Kidney tubule cell (primary cell): ENCODE measurements at regions not wholly inside any gene's neighbourhood (a gene's known extent, or its start where the extent isn't known, plus 50 kb on each side); places are given as distances from the start of the nearest gene placed in this dataset.
A peak's percentile ranks its signal among the peaks of the same experiment; 100 is the strongest.

Experiments
- DNase-seq: peaks from one replicate; pipeline ENCODE4 v3.0.0-alpha.2; 2018; ENCODE audit warnings: low spot score

GRCh38 chr1:83027511-83027910, 971.4 kb downstream of the TTLL7 start:
- DNase-seq: no peak

GRCh38 chr1:83026745-83027144, 972.2 kb downstream of the TTLL7 start:
- DNase-seq: peak; percentile 8

DNA sequence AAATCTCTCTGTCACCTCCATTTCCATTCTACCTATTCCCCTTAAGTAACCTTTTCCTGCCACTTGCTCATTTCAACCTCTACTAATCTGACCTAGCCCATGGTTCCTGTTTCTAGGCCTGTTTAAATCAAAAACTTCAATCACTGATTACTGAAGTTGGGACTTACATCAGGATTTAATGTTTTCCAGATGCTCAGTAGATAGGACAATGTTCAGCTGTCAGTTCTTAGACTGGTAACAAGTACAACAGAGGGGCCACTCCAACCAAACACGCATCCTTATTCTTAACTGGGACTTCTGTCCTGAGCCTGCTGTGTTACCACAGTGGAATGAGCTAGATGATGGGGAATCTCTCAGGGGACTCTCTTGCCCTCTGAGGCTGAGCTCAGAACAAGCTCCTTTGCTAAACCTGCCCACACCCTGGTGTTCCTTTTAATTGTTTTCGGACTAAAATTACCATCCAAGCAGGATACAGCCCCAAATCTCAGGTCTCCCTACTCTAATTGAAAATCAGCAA, 974.6 kb downstream of the TTLL7 start:
- DNase-seq: no peak

DNA sequence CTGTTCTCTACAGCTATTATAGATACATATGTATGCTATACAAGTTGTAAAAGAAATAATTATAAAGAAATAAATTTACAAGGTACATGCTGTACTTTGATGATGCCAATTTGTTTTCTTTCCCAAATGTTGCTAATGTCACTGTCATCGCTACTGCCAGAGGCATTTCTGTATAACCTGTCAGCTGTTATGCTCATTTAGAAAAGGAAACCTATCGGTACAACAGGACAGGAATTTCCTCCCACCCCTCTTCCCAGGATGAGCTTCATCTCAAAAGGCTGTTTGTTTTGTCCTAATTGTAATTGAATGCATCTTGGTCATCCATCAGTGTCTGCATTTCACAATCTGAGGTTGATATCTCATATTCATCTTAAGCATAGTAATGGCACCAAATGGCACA, 975.7 kb downstream of the TTLL7 start:
- no peak for DNase-seq

DNA sequence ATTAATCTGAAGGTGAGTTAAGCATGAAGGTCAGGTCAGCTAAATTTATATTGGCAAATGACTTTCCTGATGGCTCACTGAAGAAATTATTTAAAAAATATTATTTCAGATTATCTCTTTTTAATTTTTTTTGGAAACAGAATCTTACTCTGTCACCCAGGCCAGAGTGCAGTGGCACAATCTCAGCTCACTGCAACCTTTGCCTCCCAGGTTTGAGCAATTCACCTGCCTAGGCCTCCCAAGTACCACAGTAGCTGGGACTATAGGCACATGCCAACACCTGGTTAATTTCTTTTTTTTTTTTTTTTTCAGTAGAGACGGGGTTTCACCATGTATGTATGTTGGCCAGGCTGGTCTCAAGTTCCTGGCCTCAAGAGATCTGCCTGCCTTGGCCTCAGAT, 976.7 kb downstream of the TTLL7 start:
- no peak for DNase-seq

- DNase-seq: no peak
Observed at GRCh38 chr1:83017701-83018100, 981.2 kb downstream of the TTLL7 start.

DNA sequence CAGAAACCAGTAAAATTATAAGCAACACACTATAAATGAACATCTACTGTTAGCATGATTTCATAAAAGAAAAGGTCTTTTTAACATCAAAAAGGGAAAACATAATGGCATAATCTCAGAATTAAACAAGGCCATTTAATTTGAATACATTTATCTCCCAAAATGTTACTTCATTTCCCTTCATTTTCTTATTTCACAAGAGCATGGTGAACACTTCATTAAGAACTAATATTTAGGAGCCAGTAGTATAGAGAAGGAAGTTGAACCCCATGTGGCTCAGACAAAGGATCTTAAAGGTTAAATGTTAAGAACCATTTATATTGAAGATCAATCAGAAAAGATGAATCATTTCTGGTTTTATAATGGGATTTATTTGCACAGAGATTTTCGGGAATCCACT, 981.7 kb downstream of the TTLL7 start:
- no peak for DNase-seq

DNA sequence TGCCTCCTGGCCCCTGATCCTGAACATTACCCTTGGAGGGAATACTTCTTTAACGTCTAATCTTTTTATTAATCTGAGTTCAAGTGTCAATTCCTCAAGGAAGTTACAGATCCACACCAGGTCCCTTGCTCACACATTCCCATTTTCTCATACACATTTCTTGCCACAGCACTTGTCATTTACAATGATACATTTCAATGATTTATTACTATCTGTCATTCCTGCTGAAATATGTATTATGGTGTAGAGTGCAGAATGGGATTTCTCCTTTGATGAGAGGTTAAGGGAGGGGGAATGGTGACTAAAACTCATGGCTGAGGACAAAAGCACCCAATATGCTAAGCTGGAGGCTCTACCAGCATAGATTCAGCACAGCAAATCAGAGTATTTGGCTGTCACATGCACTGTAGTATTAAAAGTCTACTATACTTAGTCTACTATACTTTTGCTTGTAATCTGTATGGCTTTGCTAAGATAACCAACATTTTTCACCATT, 982.5 kb downstream of the TTLL7 start:
- DNase-seq: no peak

GRCh38 chr1:83015163-83015562, 983.8 kb downstream of the TTLL7 start:
- no peak for DNase-seq

DNA sequence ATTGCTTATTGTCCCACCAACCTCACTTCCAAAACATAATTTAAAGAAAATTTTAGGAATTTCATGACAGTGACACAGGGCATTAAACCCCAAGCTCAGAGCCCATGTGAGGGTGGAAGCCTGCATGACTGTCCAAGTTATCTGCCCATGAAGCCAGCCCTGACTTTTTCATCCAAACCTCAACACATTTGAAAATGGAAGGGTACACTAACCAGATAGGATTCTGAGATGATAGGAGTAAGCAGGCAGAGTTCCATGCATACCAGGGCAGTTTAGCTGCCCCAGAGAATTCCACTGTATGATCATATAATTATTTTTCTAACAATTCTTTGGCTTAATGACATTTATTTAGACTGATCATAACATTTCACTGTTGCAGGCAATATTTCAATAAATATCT, 986.0 kb downstream of the TTLL7 start:
- no peak for DNase-seq

GRCh38 chr1:83011265-83011664, 987.7 kb downstream of the TTLL7 start:
- no peak for DNase-seq

DNA sequence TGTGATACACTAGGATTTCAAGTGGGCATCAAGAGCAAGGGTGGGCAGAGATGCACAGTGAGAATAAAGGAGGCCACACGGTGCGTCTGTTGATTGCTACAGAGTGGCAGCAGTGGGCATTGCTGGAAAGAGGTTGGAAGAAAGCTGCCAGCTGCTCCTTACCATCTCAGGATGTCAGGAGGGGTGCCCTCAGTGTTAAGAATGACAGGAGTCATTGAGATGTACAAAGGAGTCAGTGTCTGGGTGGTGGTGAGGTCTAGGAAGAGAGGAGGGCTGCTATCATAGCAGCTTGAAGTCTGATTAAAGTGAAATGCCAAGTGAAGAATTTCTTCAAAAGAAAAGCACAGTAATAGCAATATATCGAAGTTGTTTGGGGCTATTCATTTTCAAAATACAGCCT, 992.7 kb downstream of the TTLL7 start:
- no peak for DNase-seq

DNA sequence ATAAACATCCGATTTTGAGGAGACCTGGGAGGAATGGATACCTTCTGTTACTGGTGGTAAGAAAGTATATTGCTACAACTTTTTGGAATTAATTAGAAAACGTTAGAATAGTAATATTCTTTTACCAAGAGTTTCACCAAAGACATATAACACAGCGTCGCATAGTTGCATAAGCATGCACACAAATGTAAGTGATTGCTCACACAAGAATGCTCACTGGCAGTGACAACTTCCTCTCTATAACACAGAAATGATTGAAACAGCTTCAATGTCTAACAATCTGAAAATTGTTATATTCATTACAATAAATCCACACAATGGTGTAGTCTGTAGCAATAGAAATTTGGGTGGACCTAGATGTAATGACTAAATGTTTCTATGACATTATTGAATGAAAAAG, 998.6 kb downstream of the TTLL7 start:
- DNase-seq: no peak

DNA sequence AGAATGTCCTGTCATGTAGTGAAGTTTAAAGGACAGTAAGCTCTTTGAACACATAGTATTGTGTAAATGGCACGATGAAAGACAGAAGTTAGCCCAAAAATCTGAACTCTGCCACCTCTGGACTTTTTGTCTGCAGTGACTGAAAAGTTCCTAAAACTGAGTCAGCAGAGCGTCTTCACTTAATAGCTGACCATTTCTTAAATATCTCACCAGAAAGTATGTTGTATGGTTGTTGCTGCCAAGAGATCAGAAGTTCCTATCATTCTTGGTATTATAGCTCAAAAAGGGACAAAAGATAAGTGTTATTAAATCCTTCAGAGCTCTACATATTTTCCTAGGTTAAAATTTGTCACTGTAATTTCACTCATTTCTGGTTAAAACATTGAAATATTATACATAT, 1003.0 kb downstream of the TTLL7 start:
- DNase-seq: peak; percentile 1

DNA sequence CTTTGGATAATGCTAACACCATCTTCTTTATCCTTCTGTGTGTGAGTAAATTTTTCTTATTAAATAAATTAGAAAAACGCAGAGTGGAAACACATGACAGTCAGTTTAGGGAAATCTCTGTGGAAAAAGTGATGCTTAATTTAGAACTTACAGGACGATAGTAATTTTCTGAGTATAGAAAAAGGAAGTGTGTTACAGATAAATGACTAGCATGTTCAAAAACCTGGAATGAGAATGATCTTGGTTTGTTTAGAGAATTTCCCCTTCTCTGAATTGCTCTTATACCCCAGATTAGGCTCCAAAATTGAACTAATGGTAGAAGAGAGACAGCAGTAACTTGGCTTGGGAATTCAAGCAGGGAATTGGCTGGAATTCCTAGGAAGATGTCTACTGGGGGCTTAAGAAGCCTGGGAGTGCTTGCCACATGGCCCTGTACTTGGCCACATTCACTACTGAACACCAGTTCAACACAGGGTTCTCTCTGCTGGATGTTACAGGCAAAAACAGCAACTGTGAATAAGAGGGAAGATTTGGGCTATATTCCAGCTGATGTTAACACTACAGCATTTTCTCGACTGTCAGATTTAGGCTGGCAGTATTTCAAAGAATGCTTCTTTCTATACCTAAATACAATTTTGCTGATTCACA, 1004.2 kb downstream of the TTLL7 start:
- no peak for DNase-seq

GRCh38 chr1:82991569-82991968, 1007.4 kb downstream of the TTLL7 start:
- no peak for DNase-seq

DNA sequence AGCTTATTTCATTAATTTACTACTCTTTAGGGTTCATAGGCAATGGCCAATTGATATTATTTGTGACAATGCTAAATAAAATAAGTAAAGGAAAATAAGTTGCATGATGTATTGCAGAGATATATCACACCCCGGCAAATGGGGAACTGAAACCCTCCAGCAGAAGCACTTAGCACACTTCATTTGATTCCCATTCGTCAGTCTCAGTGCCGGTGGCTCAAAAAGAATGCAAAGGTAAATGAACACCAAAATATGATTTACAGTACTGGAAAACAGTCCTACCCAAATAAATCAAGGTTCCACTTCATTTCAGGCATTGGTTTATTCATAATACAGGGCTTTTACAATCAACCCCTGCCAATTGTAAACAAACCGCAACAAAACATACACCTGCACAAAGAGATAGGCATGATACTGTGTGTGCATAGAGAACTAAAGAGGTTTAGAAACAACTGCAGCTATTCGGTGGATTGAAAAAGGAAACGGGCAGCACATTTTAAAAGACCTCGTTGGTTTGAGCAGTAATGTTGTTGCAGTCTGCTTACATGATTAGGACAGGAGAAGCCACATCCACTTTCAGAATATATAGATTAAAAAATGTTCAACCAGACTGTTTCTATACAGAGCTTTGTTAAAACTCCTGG, 1019.2 kb downstream of the TTLL7 start:
- DNase-seq: no peak

DNA sequence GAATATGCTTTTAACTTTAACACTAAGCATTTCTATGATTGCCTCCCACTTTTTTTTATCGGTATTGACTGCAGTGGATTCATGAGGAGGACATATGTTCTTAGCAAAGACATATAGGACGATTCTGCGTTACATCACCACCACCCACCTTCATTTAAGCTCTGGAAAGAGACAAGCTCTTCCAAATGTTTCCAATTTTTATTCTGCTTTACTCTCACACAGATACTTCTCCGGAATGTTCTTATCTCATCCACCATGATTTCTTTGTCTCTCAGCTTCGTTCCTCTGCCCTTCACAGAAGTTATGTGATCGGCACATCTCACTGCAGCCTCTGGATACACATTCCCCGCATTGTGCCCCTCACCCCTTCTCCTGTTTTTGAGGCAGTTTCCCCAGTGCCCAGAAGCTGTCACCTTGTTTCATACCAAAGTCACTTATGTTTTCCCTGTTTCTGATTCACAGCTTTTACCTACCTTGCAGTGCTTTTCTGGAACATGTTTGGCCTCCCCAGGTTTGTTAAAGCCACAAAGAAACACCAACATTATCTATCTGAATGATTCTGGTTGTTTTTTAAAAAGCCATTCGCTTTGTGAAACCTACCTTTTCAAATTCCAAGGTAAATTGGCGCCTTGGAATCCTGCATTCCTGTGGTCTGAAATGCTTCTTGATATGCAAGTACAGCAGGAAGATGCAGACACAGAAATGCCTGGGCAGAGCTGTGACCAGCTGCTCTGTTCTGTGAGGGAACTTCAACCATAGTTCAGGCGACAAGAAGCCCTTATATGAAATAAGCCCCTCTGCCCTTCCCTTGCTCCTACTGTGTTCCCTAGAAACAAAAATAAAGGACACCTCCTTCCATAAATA, 1020.2 kb downstream of the TTLL7 start:
- DNase-seq: peak; percentile 65

DNA sequence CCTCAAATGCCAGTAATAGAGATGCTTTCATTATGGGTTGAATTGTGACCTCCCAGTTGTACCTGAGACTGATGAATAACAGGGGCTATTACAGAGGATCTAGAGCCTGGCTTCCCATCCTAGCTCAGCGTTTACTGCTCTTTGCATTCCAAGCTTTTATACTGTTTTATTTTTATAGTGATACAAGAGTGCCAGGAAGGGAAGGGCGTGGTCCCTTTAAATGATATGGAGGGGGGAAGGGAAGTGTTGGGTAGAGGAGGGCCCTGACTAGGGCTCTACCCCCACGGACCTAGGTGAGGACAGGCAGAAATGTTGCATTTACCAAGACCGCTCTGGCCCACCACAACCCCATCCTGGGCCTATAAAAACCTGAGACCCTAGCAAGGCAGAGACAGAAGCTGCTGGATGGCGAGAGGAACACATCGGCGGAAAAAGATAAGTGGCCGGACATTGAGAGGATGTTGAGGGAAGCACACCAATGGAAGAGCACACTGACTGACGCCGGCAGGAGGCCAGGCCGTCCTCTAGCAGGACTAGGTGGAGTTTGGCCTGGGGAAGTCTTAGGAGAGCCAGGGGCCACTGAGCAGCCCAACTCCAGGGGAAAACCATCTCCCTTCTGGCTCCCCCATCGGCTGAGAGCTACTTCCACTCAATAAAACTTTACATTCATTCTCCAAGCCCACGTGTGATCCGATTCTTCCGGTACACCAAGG, 1025.9 kb downstream of the TTLL7 start:
- no peak for DNase-seq

DNA sequence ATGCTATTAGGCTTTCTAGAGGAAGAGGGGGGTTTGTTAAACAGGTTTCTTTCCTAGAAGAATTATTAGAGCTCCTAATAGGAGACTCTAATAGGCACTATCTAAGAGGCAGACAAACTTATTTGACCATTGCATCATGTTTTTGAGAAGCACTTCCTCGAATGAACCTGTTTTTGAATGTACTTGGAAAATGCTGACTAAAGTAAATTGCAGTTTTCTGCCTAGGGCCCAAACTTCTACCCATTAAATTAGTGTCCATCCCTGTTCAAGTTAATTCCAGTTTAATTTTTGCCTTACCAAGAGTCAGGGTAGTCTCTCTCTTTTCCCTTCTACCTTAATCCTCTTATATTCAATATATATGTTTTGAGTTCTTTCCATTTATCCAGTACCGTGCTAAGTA, 1029.6 kb downstream of the TTLL7 start:
- DNase-seq: no peak

DNA sequence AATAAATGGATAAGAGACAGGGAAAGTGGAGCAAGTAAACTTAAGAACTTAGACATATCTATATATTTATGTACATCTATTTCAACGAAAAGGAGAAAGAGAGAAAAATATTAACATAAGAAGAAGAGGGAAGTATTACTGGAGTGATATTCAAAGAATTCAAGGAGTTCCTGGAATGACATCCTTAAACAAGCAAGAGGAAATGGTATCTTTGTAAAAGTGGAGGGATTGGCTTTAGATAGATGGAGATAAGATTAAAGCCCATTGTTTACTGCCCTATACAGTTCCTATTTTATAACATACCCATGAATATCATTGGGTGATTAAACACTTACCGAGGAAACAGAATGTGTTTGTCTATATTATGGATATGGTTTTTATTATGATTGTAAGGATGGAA, 1036.3 kb downstream of the TTLL7 start:
- DNase-seq: no peak

DNA sequence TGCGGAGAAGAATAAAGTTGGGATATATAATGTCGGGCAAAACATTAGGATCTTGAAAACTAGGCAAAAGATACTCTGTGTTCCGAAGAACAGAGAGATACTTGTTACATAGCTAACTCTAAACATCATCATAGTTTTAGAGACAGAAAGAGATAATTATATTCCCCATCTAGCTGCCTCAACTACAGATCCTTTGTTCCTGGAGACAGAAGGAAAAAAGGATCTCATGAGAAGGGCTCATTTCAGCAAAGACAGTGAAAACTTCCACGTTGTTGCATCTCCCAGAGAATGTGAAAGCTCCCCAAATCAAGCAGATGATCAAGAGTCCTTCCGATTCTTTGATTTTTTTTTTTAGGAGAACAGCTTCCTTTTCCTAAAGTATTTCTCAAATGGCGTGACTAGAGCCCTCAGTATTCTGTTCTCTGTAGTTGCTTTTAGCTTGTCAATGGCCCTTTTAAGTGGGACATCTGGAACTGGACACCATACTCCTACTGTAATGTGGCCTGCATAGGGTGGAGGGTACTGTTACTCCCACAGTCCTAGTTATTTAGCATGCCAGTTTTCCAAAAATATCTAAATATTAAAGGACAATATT, 1048.2 kb downstream of the TTLL7 start:
- DNase-seq: no peak
